HG02840 (cell line): ENCODE measurements at regions not wholly inside any gene's neighbourhood (a gene's known extent, or its start where the extent isn't known, plus 50 kb on each side); places are given as distances from the start of the nearest gene placed in this dataset.

Source experiments
- ATAC-seq: cut with Tn5 transposase; IDR thresholded peaks from one replicate; pipeline ENCODE4 v1.9.1; 2021; ENCODE audit warnings: mild to moderate bottlenecking, moderate library complexity, moderate number of reproducible peaks; ENCODE audit not compliant: unreplicated experiment, low FRiP score

GRCh38 chr2:126356631-126357030 lies 299.3 kb upstream of the GYPC start:
- ATAC-seq = no peak

DNA sequence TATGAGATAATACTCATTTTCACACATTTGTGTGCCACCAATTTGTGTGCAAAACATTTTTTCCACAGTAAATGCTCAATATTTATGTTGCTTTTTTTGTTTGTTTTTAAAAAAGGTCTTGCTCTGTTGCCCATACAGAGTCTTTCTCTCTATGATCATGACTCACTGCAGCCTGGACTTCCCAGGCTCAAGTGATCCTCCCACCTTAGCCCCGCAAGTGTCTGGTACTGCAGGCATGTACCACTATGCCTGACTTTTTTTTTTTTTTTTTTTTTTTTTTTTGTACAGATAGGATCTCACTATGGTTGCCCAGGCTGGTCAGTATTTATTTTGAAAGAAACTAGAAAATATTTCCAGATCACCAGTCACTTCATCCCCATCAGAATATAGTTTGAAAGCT lies 297.8 kb upstream of the GYPC start:
- no peak for ATAC-seq

DNA sequence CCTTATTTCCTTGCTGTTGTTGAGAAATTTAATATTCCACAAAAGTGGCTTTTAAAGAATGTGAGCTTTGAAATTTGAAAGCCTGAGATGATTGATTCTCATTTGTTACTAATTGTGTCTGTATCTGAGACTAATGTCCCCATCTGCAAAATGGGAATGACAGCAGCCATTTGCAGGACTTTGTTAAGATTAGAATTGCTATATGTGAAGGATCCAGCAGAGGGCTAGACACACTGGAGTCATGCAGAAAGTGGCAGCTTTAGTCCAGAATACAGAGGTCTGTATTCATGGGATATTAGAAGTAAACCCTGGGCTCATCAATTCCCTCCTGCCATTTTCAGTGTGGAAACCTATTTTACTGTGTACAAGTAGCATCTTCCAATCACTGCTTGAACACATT lies 296.5 kb upstream of the GYPC start:
- ATAC-seq = no peak

GRCh38 chr2:126367361-126367760 lies 288.6 kb upstream of the GYPC start:
- ATAC-seq = no peak

- ATAC-seq = no peak
Observed at GRCh38 chr2:126368758-126369157, 287.2 kb upstream of the GYPC start.

DNA sequence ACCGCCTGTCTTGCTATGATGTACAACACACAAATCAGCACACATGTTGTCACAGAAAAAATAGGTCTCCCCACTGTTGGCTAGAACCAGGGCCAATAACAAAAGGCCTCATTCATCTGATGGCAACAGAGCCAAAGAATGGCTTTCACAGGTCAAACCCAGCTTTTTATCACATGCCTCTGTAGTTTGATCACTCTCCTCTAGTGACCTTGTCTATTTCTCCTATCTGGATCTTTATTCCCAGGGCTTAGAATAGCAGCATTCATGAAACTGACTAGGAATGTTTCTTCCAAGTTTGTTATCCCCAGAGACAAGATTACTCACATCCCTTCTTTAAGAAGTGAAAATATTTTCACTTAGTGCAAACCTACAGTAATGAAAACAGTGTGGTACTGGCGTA lies 285.8 kb upstream of the GYPC start:
- no peak for ATAC-seq

DNA sequence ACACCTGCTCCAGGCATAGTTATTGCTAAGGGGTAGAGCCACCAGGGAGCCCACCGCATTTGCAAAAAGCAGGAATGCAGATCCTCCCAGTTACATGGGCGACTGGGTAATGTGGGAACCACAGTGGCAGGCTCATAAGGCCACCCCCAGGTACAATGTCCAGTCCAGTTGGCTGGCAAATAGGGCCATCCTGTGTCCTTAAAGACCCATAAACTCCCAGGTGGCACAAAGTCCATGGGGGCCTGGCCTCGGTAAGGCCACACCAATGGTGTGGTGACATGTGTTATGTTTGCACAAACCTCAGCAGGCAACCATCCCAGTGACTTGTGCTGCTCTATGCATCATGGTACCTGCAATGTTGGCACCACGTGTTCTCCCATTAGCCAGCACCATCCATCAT lies 283.6 kb upstream of the GYPC start:
- ATAC-seq = no peak

DNA sequence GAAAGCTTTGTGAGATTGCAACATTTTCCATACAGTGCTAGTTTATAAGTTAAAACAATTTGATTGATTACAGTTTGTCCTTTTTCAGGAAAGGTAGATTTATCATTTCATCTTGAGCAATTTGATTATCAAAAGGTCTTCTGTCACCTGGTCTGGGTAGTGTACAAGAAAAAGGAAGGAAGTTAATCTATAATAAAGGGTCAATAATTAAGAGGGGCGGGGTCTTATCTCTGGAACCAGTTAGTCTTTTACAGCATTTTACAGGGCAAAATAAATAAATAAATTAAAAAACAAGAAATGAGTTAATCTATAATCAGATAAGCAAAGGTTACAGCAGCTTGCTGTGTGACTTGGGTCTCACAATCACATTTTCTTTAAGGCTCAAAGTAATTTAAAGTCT lies 277.8 kb upstream of the GYPC start:
- ATAC-seq = no peak

DNA sequence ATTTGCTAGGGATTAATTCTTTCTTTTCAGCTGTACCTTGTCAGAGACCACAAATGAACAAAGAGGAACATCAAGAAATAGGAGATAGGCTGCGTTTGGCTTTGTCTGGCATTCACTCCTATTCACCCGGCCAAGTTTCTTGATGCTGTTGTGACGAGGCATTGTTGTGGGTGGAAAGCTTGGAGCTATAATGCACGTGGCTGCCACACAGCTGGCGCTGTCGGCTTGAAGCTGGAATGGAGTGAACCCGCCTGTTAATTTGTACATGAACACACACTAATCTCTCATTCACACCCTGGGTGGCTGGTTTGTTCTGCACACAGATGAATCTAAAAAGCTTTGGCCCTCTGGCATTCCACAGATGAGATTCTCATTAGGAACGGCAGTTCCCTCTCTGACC lies 274.9 kb upstream of the GYPC start:
- no peak for ATAC-seq

DNA sequence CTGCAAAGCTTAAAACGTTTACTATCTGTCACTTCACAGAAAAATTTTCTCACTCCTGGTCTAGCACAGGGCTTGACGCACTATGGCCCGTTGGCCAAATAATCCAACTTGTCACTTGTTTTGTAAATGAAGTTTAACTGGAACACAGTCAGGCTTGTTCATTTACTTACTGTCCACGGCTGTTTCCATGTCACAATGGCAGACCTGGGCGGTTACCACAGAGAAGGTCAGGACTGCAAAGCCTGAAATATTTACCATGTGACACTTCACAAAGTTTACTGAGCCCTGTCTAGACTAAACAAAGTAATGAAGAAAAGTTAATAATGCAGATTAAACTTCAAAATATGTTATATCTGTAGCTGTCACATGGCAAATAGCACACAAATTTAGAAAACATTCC lies 273.0 kb upstream of the GYPC start:
- no peak for ATAC-seq

GRCh38 chr2:126383800-126384199 lies 272.2 kb upstream of the GYPC start:
- ATAC-seq = no peak

DNA sequence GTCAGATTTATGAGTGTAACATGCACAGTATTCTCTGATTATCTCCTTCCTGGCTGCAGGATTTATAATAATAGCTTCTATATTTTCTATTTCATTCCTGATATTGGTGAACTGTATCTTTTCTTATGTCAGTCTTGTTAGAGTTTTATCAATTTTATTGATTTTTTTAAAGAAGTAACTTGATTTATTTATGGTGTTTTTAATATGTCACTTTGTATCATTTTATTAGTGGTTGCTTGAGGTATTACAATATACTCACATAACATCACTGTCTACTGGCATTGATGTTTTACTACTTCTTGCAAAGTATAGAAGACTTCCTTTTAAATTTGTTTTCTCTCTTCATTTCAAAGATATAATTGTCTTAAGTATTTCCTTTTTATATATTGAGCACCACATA lies 270.5 kb upstream of the GYPC start:
- ATAC-seq = no peak

GRCh38 chr2:126385983-126386382 lies 270.0 kb upstream of the GYPC start:
- no peak for ATAC-seq

GRCh38 chr2:126389446-126389845 lies 266.5 kb upstream of the GYPC start:
- ATAC-seq = no peak

DNA sequence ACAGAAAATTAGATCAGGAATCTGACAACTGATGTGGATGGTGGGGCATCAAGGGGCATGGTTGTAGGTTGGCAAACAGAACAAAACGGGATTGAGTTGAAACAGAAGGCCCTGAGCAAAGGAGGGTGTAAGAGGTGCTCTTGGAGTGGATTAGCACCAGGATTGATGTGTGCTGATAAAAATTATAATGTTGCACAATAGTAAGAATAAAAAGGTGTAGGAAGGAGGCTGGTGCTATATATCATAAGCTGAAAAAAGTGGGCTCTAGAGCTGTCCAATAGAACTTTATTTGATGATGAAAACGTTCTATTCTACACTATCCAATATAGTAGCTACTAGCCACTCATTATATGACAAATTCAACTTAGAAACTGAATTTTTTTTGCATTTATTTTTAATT lies 263.1 kb upstream of the GYPC start:
- ATAC-seq = no peak

GRCh38 chr2:126399001-126399400 lies 257.0 kb upstream of the GYPC start:
- no peak for ATAC-seq

DNA sequence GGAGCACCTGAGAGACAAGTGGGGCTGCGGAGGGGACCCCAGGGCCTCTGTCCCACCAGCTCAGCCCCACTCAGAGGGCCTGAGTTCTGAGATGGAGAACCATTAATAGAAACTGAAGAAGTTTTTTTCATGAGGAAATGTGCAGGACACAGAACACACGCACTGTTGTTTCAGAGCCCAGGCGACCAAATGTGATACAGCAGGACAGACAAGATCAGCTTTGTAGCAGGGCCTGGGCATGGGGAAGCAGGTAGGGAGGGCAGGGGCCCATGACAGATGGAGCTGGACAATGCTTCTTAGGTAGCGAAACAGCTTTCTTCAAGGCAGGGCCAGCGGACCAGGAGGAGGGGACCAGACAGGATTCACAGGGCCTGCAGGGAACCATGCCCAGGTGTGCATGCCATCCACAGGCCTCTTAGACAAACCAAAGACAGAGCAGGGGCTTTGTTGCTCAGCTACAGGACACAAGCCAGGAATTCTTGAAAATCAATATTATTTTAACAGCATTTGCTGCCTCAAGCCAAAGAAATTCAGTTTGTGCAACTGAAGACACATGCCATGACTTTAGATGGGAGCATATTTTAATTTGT lies 252.8 kb upstream of the GYPC start:
- ATAC-seq = no peak

DNA sequence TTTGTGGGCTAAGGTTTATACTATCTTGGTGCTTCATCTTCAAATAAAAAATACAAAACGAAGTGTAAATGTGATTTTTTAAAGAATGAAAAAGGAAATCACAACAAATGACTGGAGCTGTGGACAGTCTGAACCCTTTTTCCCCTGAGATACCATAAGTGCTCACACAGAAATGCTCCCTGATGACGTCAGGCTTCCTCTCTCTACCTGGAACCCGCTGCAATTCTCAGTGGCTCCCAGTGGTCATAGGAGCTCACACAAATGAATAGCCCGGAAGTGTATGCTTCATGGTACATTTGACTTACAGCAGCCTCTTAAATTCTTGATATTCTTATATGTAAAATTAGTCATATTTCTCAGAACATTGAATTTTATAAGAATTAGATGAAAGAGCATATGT lies 249.7 kb upstream of the GYPC start:
- no peak for ATAC-seq

GRCh38 chr2:126408671-126409070 lies 247.3 kb upstream of the GYPC start:
- no peak for ATAC-seq

GRCh38 chr2:126409850-126410249 lies 246.1 kb upstream of the GYPC start:
- no peak for ATAC-seq

DNA sequence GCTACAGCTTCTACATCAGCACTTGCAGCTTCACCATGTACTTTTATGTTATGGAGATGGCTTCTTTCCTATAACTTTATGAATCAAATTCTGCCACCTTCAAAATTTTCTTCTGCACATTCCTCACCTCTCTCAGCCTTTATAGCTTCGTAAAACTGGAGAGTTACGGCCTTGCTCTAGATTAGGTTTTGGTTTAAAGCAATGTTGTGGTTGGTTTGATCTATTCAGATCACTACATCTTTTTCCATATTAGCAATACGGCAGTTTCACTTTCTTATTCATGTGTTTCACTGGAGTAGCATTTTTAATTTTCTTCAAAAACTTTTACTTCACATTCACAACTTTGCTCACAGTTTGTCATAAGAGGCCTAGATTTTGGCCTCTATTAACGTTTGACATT lies 242.9 kb upstream of the GYPC start:
- ATAC-seq = no peak

GRCh38 chr2:126419403-126419802 lies 236.6 kb upstream of the GYPC start:
- no peak for ATAC-seq

GRCh38 chr2:126425943-126426342 lies 230.0 kb upstream of the GYPC start:
- ATAC-seq = no peak
